Ishikawa (cell line): ENCODE measurements at regions not wholly inside any gene's neighbourhood (a gene's known extent, or its start where the extent isn't known, plus 50 kb on each side); places are given as distances from the start of the nearest gene placed in this dataset.

ENCODE experiments used
- CEBPB ChIP-seq: IDR thresholded peaks from 2 replicates; pipeline ENCODE4 v1.6.1; 2012
- CREB1 ChIP-seq: IDR thresholded peaks from 2 replicates; pipeline ENCODE4 v1.6.1; 2012; ENCODE audit warnings: low read depth
- EGR1 ChIP-seq: IDR thresholded peaks from 2 replicates; pipeline ENCODE4 v1.6.1; 2012
- EP300 ChIP-seq: IDR thresholded peaks from 2 replicates; pipeline ENCODE4 v1.6.1; 2012; ENCODE audit warnings: borderline replicate concordance
- FOXM1 ChIP-seq: IDR thresholded peaks from 2 replicates; pipeline ENCODE4 v1.6.1; 2012; ENCODE audit warnings: low read depth, borderline replicate concordance
- MAX ChIP-seq: IDR thresholded peaks from 2 replicates; pipeline ENCODE4 v1.6.1; 2012
- NFIC ChIP-seq: IDR thresholded peaks from 2 replicates; pipeline ENCODE4 v1.6.1; 2012
- RAD21 ChIP-seq: IDR thresholded peaks from 2 replicates; pipeline ENCODE4 v1.6.1; 2012; ENCODE audit warnings: low read depth
- REST ChIP-seq: IDR thresholded peaks from 2 replicates; pipeline ENCODE4 v1.6.1; 2012; ENCODE audit warnings: low read depth, mild to moderate bottlenecking
- TAF1 ChIP-seq: IDR thresholded peaks from 2 replicates; pipeline ENCODE4 v1.6.1; 2012; ENCODE audit warnings: low read depth, mild to moderate bottlenecking
- TCF12 ChIP-seq: IDR thresholded peaks from 2 replicates; pipeline ENCODE4 v1.6.1; 2012; ENCODE audit warnings: low read depth
- TEAD4 ChIP-seq: IDR thresholded peaks from 2 replicates; pipeline ENCODE4 v1.6.1; 2012
- USF1 ChIP-seq: IDR thresholded peaks from 2 replicates; pipeline ENCODE4 v1.6.1; 2012
- YY1 ChIP-seq: IDR thresholded peaks from 2 replicates; pipeline ENCODE4 v1.6.1; 2012; ENCODE audit warnings: low read depth
- ZBTB7A ChIP-seq: IDR thresholded peaks from 2 replicates; pipeline ENCODE4 v1.6.1; 2012; ENCODE audit warnings: low read depth

- TF ChIP-seq CREB1 (no peak), RAD21 (no peak), MAX (no peak), NFIC (no peak), EP300 (no peak), ZBTB7A (no peak), YY1 (no peak), TAF1 (no peak), TCF12 (no peak), TEAD4 (no peak), EGR1 (no peak), REST (no peak), FOXM1 (no peak), USF1 (no peak), CEBPB (no peak)
Observed at GRCh38 chrX:6472652-6473342, 62.1 kb downstream of the VCX3A start.

- TF ChIP-seq TAF1 (no peak), RAD21 (no peak), MAX (no peak), NFIC (no peak), TEAD4 (no peak), FOXM1 (no peak), TCF12 (no peak), CEBPB (no peak), USF1 (no peak), EP300 (no peak), EGR1 (no peak), CREB1 (no peak), REST (no peak), YY1 (no peak), ZBTB7A (no peak)
Observed at GRCh38 chrX:6468706-6469105, 66.2 kb downstream of the VCX3A start.

GRCh38 chrX:6465756-6466155 is 69.2 kb downstream of the VCX3A start:
- no peak for TF ChIP-seq USF1
- no peak for TF ChIP-seq REST
- no peak for TF ChIP-seq TEAD4
- TF ChIP-seq NFIC, result no peak
- TF ChIP-seq ZBTB7A, result no peak
- no peak for TF ChIP-seq FOXM1
- TF ChIP-seq RAD21, result no peak
- TF ChIP-seq TAF1, result no peak

GRCh38 chrX:6464726-6465125 is 70.2 kb downstream of the VCX3A start:
- TF ChIP-seq TAF1, result no peak
- no peak for TF ChIP-seq TEAD4
- TF ChIP-seq MAX, result no peak
- no peak for TF ChIP-seq CREB1
